Naive thymus-derived CD4-positive, alpha-beta T cell (primary cell): ENCODE measurements at regions not wholly inside any gene's neighbourhood (a gene's known extent, or its start where the extent isn't known, plus 50 kb on each side); places are given as distances from the start of the nearest gene placed in this dataset.
"Not testable (repeated sequence)": the region's sequence is repeated elsewhere in the genome, so short reads cannot be mapped to it uniquely, and the experiment has no call there.

ENCODE experiments used
- ATAC-seq: fragments of 150-1000 bp; cut with Tn5 transposase; 2 replicates; pipeline ENCODE4 v1.10.0; 2021; ENCODE audit warnings: mild to moderate bottlenecking, moderate library complexity
- CTCF ChIA-PET: fragments of 350-600 bp; sonication (Branson Sonifier 250); formaldehyde crosslinking; loops from one replicate; lab custom pipeline; 2021; ENCODE audit warnings: antibody characterized with exemption; lab: Charles Lee
- POLR2A ChIA-PET: fragments of 350-600 bp; sonication (Branson Sonifier 250); formaldehyde crosslinking; loops from one replicate; lab custom pipeline; 2021; ENCODE audit warnings: antibody characterized with exemption, inconsistent platforms; lab: Charles Lee
- DNase-seq, 9 donors: peaks; one replicate each; pipeline versions ENCODE4 v3.0.0 to v3.0.0-alpha.2; 2020 to 2022; ENCODE audit warnings: mixed read lengths in 1 of 9
- H3K27ac ChIP-seq: one replicate; pipeline ENCODE4 v1.7.0; 2013; ENCODE audit warnings: mild to moderate bottlenecking, low read depth, low read length, moderate library complexity
- H3K27me3 ChIP-seq, 2 donors: one replicate each; pipeline ENCODE4 v1.7.0; 2013; ENCODE audit warnings: low read length in 2 of 2, mild to moderate bottlenecking in 2 of 2, moderate library complexity in 2 of 2; ENCODE audit not compliant: control insufficient read depth in 2 of 2, insufficient read depth in 2 of 2
- H3K36me3 ChIP-seq, 3 experiments: 1 replicate in 2 of 3; 2 replicates in 1 of 3; pipeline ENCODE4 v1.7.0; 2013; ENCODE audit warnings: low read length in 3 of 3, mild to moderate bottlenecking in 3 of 3, moderate library complexity in 1 of 3; ENCODE audit not compliant: insufficient read depth in 3 of 3, control insufficient read depth in 2 of 3
- H3K4me1 ChIP-seq, 2 donors: one replicate each; pipeline ENCODE4 v1.7.0; 2013; ENCODE audit warnings: low read length in 2 of 2, mild to moderate bottlenecking in 2 of 2, moderate library complexity in 1 of 2; ENCODE audit not compliant: control insufficient read depth in 2 of 2, insufficient read depth in 2 of 2
- H3K4me3 ChIP-seq: 2 replicates; pipeline ENCODE4 v1.7.0; 2013; ENCODE audit warnings: mild to moderate bottlenecking, low read length
- H3K9me3 ChIP-seq, 3 experiments: 1 replicate in 2 of 3; 2 replicates in 1 of 3; pipeline ENCODE4 v1.7.0; 2013; ENCODE audit warnings: low read length in 3 of 3; ENCODE audit not compliant: control insufficient read depth in 2 of 3
- H3K27ac Mint-ChIP-seq, 9 donors: one replicate each; pipeline ENCODE4 v1.8.0; 2020 to 2022; ENCODE audit warnings: mixed read lengths in 9 of 9, mild to moderate bottlenecking in 8 of 9, moderate library complexity in 5 of 9, inconsistent platforms in 2 of 9
- H3K27me3 Mint-ChIP-seq, 5 donors: one replicate each; pipeline ENCODE4 v1.8.0; 2021 to 2022; ENCODE audit warnings: mixed read lengths in 5 of 5, mild to moderate bottlenecking in 1 of 5
- H3K36me3 Mint-ChIP-seq, 5 donors: one replicate each; pipeline ENCODE4 v1.8.0; 2020 to 2022; ENCODE audit warnings: mixed read lengths in 5 of 5, mild to moderate bottlenecking in 3 of 5, inconsistent platforms in 1 of 5
- H3K4me1 Mint-ChIP-seq, 7 donors: one replicate each; pipeline ENCODE4 v1.8.0; 2020 to 2022; ENCODE audit warnings: mixed read lengths in 7 of 7, mild to moderate bottlenecking in 3 of 7, inconsistent platforms in 1 of 7
- H3K4me3 Mint-ChIP-seq, 10 donors: one replicate each; pipeline ENCODE4 v1.8.0; 2020 to 2022; ENCODE audit warnings: mild to moderate bottlenecking in 10 of 10, mixed read lengths in 10 of 10, moderate library complexity in 6 of 10, inconsistent platforms in 2 of 10
- H3K9me3 Mint-ChIP-seq, 11 donors: one replicate each; pipeline ENCODE4 v1.8.0; 2020 to 2022; ENCODE audit warnings: mixed read lengths in 11 of 11, mild to moderate bottlenecking in 4 of 11, inconsistent platforms in 1 of 11, moderate library complexity in 1 of 11
- intact Hi-C, 2 donors: fragments of 100-400 bp; cut with micrococcal nuclease; formaldehyde crosslinking; loops; one replicate each; pipeline ENCODE4 v1.15.1; 2023

DNA sequence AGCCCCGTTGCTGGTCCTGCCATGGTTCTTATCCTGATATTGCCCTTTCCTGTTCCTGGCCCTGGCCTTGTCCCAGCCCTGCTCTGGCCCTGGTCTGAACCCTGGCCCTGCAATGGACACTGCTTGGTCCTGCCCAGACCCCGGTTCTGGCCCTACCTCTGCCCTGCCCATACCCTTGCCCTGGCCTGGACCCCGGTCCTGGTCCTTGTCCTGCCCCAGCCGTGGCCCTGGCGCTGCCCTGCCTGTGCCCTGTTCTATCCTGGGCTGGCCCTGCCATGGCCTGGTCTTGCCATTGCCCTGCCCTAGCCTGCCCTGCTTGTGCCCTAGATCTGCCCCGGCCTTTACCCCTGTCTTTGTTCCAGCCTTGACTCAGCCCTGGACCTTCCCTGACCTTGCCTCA lies 2887.1 kb upstream of the TEKT4 start:
- H3K4me1 ChIP-seq, H3K27me3 ChIP-seq, H3K4me3 Mint-ChIP-seq, H3K9me3 ChIP-seq, intact Hi-C loops, CTCF ChIA-PET, H3K27ac Mint-ChIP-seq, H3K4me3 ChIP-seq, H3K36me3 Mint-ChIP-seq, H3K4me1 Mint-ChIP-seq, DNase-seq, H3K27ac ChIP-seq, POLR2A ChIA-PET, H3K36me3 ChIP-seq, H3K27me3 Mint-ChIP-seq, ATAC-seq: not testable (repeated sequence)
- peaks cover 0 to 15% (median 3%) of the 10 kb centered on the region in 11 donors for H3K9me3 Mint-ChIP-seq

DNA sequence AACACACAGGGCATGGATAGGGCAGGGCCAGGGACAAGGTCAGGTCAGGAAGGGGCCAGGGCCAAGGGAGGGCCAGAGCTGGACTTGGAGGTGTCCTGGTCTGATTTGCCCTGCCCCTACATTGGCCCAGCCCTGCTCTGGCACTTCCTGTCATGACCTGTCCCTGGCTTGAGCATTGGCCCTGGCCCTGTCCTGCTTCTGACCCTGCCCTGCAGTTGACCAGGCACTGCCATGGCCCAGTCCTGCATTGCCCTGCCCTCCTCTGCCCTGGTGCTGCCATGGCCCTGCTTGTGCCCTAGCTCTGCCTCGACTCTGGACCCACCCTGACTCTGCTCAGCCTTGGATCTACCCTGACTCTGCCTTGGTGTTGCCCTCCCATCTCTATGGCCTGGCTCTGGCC lies 2885.7 kb upstream of the TEKT4 start:
- H3K4me3 Mint-ChIP-seq, H3K9me3 ChIP-seq, H3K36me3 Mint-ChIP-seq, H3K4me1 ChIP-seq, H3K27ac Mint-ChIP-seq, CTCF ChIA-PET, H3K27me3 ChIP-seq, intact Hi-C loops, H3K4me3 ChIP-seq, POLR2A ChIA-PET, H3K36me3 ChIP-seq, DNase-seq, H3K27ac ChIP-seq, H3K4me1 Mint-ChIP-seq, H3K27me3 Mint-ChIP-seq, ATAC-seq: not testable (repeated sequence)
- H3K9me3 Mint-ChIP-seq: peaks cover 0 to 11% (median 2%) of the 10 kb centered on the region in 11 donors

DNA sequence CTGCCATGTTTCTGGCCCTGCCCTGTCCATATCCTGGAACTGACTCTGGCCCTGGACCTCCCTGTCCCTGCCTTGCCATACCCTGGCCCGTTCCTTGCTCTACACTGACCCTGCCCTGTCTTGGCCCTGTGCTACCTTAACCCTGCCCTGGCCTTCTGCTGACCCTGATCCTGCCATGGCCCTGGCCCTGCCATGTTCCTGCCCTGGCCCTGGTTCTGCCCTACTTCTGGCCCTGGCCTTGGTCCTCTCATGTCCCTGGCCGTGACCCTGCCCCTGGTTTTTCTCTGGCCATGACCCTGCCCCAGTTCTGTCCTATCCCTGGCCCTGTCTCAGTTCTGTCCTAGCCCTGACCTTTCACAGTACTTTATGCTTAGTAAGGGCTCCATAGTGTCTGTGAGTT lies 2884.3 kb upstream of the TEKT4 start:
- H3K27me3 Mint-ChIP-seq, DNase-seq, H3K4me3 Mint-ChIP-seq, intact Hi-C loops, H3K4me1 ChIP-seq, POLR2A ChIA-PET, H3K36me3 ChIP-seq, H3K9me3 ChIP-seq, ATAC-seq, H3K27ac ChIP-seq, H3K4me1 Mint-ChIP-seq, H3K27ac Mint-ChIP-seq, H3K36me3 Mint-ChIP-seq, H3K4me3 ChIP-seq, CTCF ChIA-PET, H3K27me3 ChIP-seq, H3K9me3 Mint-ChIP-seq: not testable (repeated sequence)

DNA sequence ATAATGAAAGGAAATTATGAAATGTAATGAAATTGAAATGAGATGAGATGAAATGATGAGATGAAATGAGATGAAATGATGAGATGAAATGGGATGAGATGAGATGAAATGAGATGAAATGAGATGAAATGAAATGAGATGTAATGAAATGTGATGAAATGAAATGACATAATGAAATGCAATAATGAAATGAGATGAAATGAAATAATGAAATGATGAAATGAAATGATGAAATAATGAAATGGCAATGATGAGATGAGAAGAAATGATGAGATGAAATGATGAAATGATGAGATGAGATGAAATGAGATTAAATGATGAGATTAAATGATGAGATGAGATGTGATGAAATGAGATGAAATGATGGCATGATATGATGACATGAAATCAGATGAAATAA lies 2882.5 kb upstream of the TEKT4 start:
- POLR2A ChIA-PET, H3K27ac Mint-ChIP-seq, H3K36me3 ChIP-seq, CTCF ChIA-PET, H3K27me3 Mint-ChIP-seq, DNase-seq, H3K36me3 Mint-ChIP-seq, H3K27me3 ChIP-seq, H3K9me3 Mint-ChIP-seq, H3K9me3 ChIP-seq, H3K4me1 ChIP-seq, H3K4me3 ChIP-seq, H3K4me1 Mint-ChIP-seq, intact Hi-C loops, ATAC-seq, H3K27ac ChIP-seq, H3K4me3 Mint-ChIP-seq: not testable (repeated sequence)

DNA sequence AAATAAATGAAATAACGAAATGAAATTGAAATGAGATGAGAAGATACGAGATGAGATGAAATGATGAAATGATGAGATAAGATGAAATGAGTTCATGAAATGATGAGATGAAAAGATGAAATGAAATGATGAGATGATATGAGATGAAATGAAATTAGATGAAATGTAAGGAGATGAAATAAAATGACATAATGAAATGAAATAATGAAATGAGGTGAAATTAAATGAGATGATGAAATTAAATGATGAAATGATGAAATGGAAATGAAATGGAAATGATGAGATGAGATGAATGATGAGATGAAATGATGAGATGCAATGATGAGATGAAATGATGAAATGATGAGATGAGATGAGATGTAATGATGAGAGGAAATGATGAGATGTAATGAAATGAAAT lies 2881.4 kb upstream of the TEKT4 start:
- H3K4me1 Mint-ChIP-seq: not testable (repeated sequence)

DNA sequence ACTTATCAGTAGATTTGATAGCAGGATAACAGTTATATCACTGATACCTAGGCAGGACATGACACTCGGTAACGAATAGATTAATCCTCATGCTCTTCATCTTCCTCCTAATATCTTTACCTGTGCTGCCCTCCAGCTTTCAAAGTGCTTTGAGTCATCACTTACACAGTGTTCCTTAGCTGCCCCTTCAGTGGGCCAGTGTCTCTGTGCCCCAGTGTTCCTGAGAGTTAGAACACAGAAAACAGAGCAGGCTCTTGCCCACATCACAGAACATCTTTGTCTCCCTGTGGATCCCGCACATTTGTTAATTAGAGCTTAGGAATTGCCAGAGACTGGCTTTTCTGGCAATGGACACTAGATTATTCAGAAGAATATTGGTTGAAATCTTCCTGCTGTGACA lies 2864.7 kb upstream of the TEKT4 start:
- H3K27ac ChIP-seq, intact Hi-C loops, H3K36me3 Mint-ChIP-seq, DNase-seq, H3K27me3 Mint-ChIP-seq, H3K27ac Mint-ChIP-seq, H3K4me1 Mint-ChIP-seq, H3K4me3 Mint-ChIP-seq, H3K4me1 ChIP-seq, H3K9me3 ChIP-seq, ATAC-seq, H3K4me3 ChIP-seq, H3K36me3 ChIP-seq, POLR2A ChIA-PET, H3K27me3 ChIP-seq, CTCF ChIA-PET: not testable (repeated sequence)
- H3K9me3 Mint-ChIP-seq: peaks cover 0 to 16% (median 1%) of the 10 kb centered on the region in 11 donors

More for the DNA sequence above, 2881.4 kb upstream of the TEKT4 start:
- H3K4me1 ChIP-seq, H3K9me3 Mint-ChIP-seq, H3K36me3 Mint-ChIP-seq, H3K27ac ChIP-seq, H3K9me3 ChIP-seq, H3K4me3 Mint-ChIP-seq, DNase-seq, H3K36me3 ChIP-seq, POLR2A ChIA-PET, H3K27me3 Mint-ChIP-seq, H3K27me3 ChIP-seq, H3K4me3 ChIP-seq, intact Hi-C loops, CTCF ChIA-PET, H3K27ac Mint-ChIP-seq, ATAC-seq: not testable (repeated sequence)
